Adrenal gland (tissue), 9 donors: ENCODE measurements at regions not wholly inside any gene's neighbourhood (a gene's known extent, or its start where the extent isn't known, plus 50 kb on each side); places are given as distances from the start of the nearest gene placed in this dataset.

Source experiments
- DNase-seq, 7 donors: peaks; one replicate each; pipeline ENCODE4 v3.0.0-alpha.2; 2019 to 2020
- H3K27ac ChIP-seq, 5 donors: fragments of 200-600 bp; sonication (generic) in 4 of 5; 1 replicate in 3 of 5; 2 replicates in 2 of 5; pipeline versions ENCODE4 v1.5.1 to v1.8.0; 2016 to 2020; ENCODE audit warnings: mild to moderate bottlenecking in 1 of 5
- H3K27me3 ChIP-seq: fragments of 200-600 bp; 2 replicates; pipeline ENCODE4 v1.8.0; 2021
- H3K36me3 ChIP-seq, 2 donors: fragments of 200-600 bp; replicated peaks in 1 of 2; 1 replicate in 1 of 2; 2 replicates in 1 of 2; pipeline versions ENCODE4 v1.5.1 to v1.8.0; 2018 to 2022
- H3K4me1 ChIP-seq, 2 donors: fragments of 200-600 bp; replicated peaks in 1 of 2; 1 replicate in 1 of 2; 2 replicates in 1 of 2; pipeline versions ENCODE4 v1.5.1 to v1.8.0; 2018 to 2021
- H3K4me3 ChIP-seq, 4 donors: fragments of 200-600 bp; sonication (generic) in 3 of 4; one replicate each; pipeline ENCODE4 v1.5.1; 2016 to 2018
- H3K9me3 ChIP-seq, 3 donors: fragments of 200-600 bp; sonication (generic) in 1 of 3; replicated peaks in 1 of 3; 1 replicate in 2 of 3; 2 replicates in 1 of 3; pipeline versions ENCODE4 v1.5.1 to v1.8.0; 2016 to 2021
- CTCF ChIP-seq, 6 experiments: fragments of 450-650 bp in 4 of 6; fragments of 200-600 bp in 2 of 6; sonication (generic) in 1 of 6; IDR thresholded peaks; 1 replicate in 5 of 6; 2 replicates in 1 of 6; pipeline versions ENCODE4 v1.5.1 to v1.8.0; 2016 to 2021; ENCODE audit warnings: antibody characterized with exemption in 6 of 6, mild to moderate bottlenecking in 2 of 6, moderate library complexity in 1 of 6
- POLR2A ChIP-seq, 2 donors: fragments of 450-650 bp; IDR thresholded peaks; one replicate each; pipeline ENCODE4 v1.6.1; 2017; ENCODE audit warnings: antibody characterized with exemption in 2 of 2, mild to moderate bottlenecking in 2 of 2, moderate library complexity in 1 of 2
- WGBS, 4 donors: extraction: QIAGEN DNeasy Blood & Tissue Kit in 2 of 4; methylation state at CpG; one replicate each; pipeline versions ENCODE4 v1.1.5 to v1.1.7; 2013 to 2017; 5-methylcytosine and 5-hydroxymethylcytosine counted together
- intact Hi-C, 2 donors: fragments of 100-400 bp; cut with DNase I; formaldehyde crosslinking; loops; one replicate each; pipeline versions ENCODE4 v1.14.1 to v1.15.0; 2022 to 2023
- donor health status: healthy with polysubstance abuse.
- donor health status: Bipolar disorder and iron deficiency.
- donor health status: DM: yes; HTN: yes; CAD: no.
- donor health status: DM: no; HTN: no; CAD: no.
- donor health status: DM: no; HTN: no; CAD: no.

GRCh38 chr1:56301791-56302190 is 277.6 kb downstream of the PLPP3 start:
- no peak for DNase-seq
- H3K4me1 ChIP-seq, result no peaks in the 10 kb centered on the region
- no peak overlapping the region for H3K4me3 ChIP-seq
- H3K9me3 ChIP-seq, result no peaks in the 10 kb centered on the region
- TF ChIP-seq POLR2A (IDR thresholded peaks at IDR 0.05) (no peak), CTCF (IDR thresholded peaks at IDR 0.05) (no peak)
- no peaks in the 10 kb centered on the region for H3K36me3 ChIP-seq
- intact Hi-C loops, result no loop called here
- H3K27me3 ChIP-seq, result no peaks in the 10 kb centered on the region
- no peak overlapping the region for H3K27ac ChIP-seq
- 67 to 85% (median 83%) methylated on average over 5 of the region's 5 CpGs for WGBS, 4 donors

GRCh38 chr1:56300836-56301235 is 278.5 kb downstream of the PLPP3 start:
- no peak for TF ChIP-seq CTCF (IDR thresholded peaks at IDR 0.05)
- no peak for TF ChIP-seq POLR2A (IDR thresholded peaks at IDR 0.05)
- no peak overlapping the region for H3K27ac ChIP-seq
- no peak for DNase-seq
- no peaks in the 10 kb centered on the region for H3K4me1 ChIP-seq
- no peaks in the 10 kb centered on the region for H3K27me3 ChIP-seq
- WGBS, 4 donors, result 92 to 100% (median 96%) methylated on average over 1 of the region's 1 CpG
- intact Hi-C loops, result no loop called here
- no peaks in the 10 kb centered on the region for H3K9me3 ChIP-seq
- H3K4me3 ChIP-seq, result no peak overlapping the region
- no peaks in the 10 kb centered on the region for H3K36me3 ChIP-seq

- no peak overlapping the region for H3K4me3 ChIP-seq
- WGBS, 4 donors, result 89 to 100% (median 96%) methylated on average over 2 of the region's 2 CpGs
- H3K36me3 ChIP-seq, result no peaks in the 10 kb centered on the region
- no peaks in the 10 kb centered on the region for H3K4me1 ChIP-seq
- TF ChIP-seq POLR2A (IDR thresholded peaks at IDR 0.05), result no peak
- TF ChIP-seq CTCF (IDR thresholded peaks at IDR 0.05), result no peak
- intact Hi-C loops, result no loop called here
- no peak overlapping the region for H3K27ac ChIP-seq
- no peaks in the 10 kb centered on the region for H3K27me3 ChIP-seq
- DNase-seq, result no peak
- no peaks in the 10 kb centered on the region for H3K9me3 ChIP-seq
Observed at GRCh38 chr1:56298866-56299265, 280.5 kb downstream of the PLPP3 start.

- Histone ChIP-seq H3K27me3 (no peaks in the 10 kb centered on the region), H3K9me3 (no peaks in the 10 kb centered on the region), H3K4me3 (no peak overlapping the region), H3K4me1 (no peaks in the 10 kb centered on the region), H3K27ac (no peak overlapping the region), H3K36me3 (no peaks in the 10 kb centered on the region)
- intact Hi-C loops, result no loop called here
- no peak for DNase-seq
- TF ChIP-seq CTCF (IDR thresholded peaks at IDR 0.05) (no peak), POLR2A (IDR thresholded peaks at IDR 0.05) (no peak)
- WGBS, 4 donors, result 75 to 86% (median 80%) methylated on average over 2 of the region's 2 CpGs
Observed at GRCh38 chr1:56297904-56298303, 281.5 kb downstream of the PLPP3 start.
